GM21528 (cell line): ENCODE measurements at regions not wholly inside any gene's neighbourhood (a gene's known extent, or its start where the extent isn't known, plus 50 kb on each side); places are given as distances from the start of the nearest gene placed in this dataset.

ENCODE experiments used
- ATAC-seq: cut with Tn5 transposase; IDR thresholded peaks from one replicate; pipeline ENCODE4 v1.9.1; 2021; ENCODE audit warnings: mild to moderate bottlenecking, moderate library complexity; ENCODE audit not compliant: unreplicated experiment, low FRiP score

- ATAC-seq = no peak
These were observed 130.1 kb upstream of the DST start for GRCh38 chr6:56772737-56773184.

GRCh38 chr6:56771929-56772607 is 129.4 kb upstream of the DST start:
- no peak for ATAC-seq

GRCh38 chr6:56771189-56771588 is 128.5 kb upstream of the DST start:
- no peak for ATAC-seq

GRCh38 chr6:56770011-56770520 is 127.4 kb upstream of the DST start:
- no peak for ATAC-seq

GRCh38 chr6:56767892-56768531 is 125.3 kb upstream of the DST start:
- ATAC-seq = no peak

GRCh38 chr6:56767435-56767834 is 124.7 kb upstream of the DST start:
- no peak for ATAC-seq

GRCh38 chr6:56766806-56767178 is 124.1 kb upstream of the DST start:
- peak; percentile 75 for ATAC-seq

GRCh38 chr6:56766139-56766805 is 123.6 kb upstream of the DST start:
- ATAC-seq = no peak

- ATAC-seq = no peak
These were observed 122.8 kb upstream of the DST start for GRCh38 chr6:56765494-56765893.

- ATAC-seq = peak; percentile 46
These were observed 121.4 kb upstream of the DST start for GRCh38 chr6:56764081-56764566.

GRCh38 chr6:56761651-56762050 is 119.0 kb upstream of the DST start:
- ATAC-seq = no peak

GRCh38 chr6:56760842-56761241 is 118.2 kb upstream of the DST start:
- no peak for ATAC-seq

- ATAC-seq = no peak
These were observed 116.8 kb upstream of the DST start for GRCh38 chr6:56759521-56759920.

- no peak for ATAC-seq
These were observed 115.9 kb upstream of the DST start for GRCh38 chr6:56758553-56758952.

- ATAC-seq = no peak
These were observed 115.4 kb upstream of the DST start for GRCh38 chr6:56758120-56758519.

GRCh38 chr6:56757588-56757984 is 114.9 kb upstream of the DST start:
- no peak for ATAC-seq

GRCh38 chr6:56756791-56757587 is 114.3 kb upstream of the DST start:
- no peak for ATAC-seq

- ATAC-seq = no peak
These were observed 113.6 kb upstream of the DST start for GRCh38 chr6:56756219-56756789.

GRCh38 chr6:56755040-56755439 is 112.4 kb upstream of the DST start:
- ATAC-seq = no peak

GRCh38 chr6:56753811-56754210 is 111.1 kb upstream of the DST start:
- no peak for ATAC-seq
